HCT116 (cell line): ENCODE measurements at regions not wholly inside any gene's neighbourhood (a gene's known extent, or its start where the extent isn't known, plus 50 kb on each side); places are given as distances from the start of the nearest gene placed in this dataset.

Experiments
- ATAC-seq: fragments of 200-7000 bp; cut with Tn5 transposase; 2 replicates; pipeline ENCODE4 v1.9.1; 2020; ENCODE audit warnings: mild to moderate bottlenecking, moderate library complexity
- BruUV-seq: library from RNA; stranded (reverse); fragments of 400-500 nt; replicated peaks from 2 replicates; lab custom pipeline; 2021; lab: Mats Ljungman, UMichigan
- CTCF ChIA-PET: fragments of 300-600 bp; sonication (Branson Sonifier 250); formaldehyde crosslinking; loops from one replicate; lab custom pipeline; 2021; ENCODE audit warnings: antibody characterized with exemption; lab: Charles Lee
- POLR2A ChIA-PET: fragments of 300-600, 350-600 bp; sonication (Branson Sonifier 250); formaldehyde crosslinking; loops from one replicate; lab custom pipeline; 2021; ENCODE audit warnings: antibody characterized with exemption; lab: Charles Lee
- RAD21 ChIA-PET, 2 experiments: fragments of 300-600 bp; sonication (Branson Sonifier 250); formaldehyde crosslinking; loops; one replicate each; lab custom pipeline; 2023; ENCODE audit warnings: low total read pairs in 2 of 2; ENCODE audit not compliant: uncharacterized antibody in 2 of 2, unreplicated experiment in 2 of 2, low non-redundant PET in 1 of 2; lab: Charles Lee
- DNase-seq: peaks from one replicate; pipeline ENCODE4 v3.0.0-alpha.2; 2010; ENCODE audit warnings: low read depth, low spot score
- H2AFZ ChIP-seq: fragments of 200-600 bp; shearing (Covaris generic), sonication (generic); 2 replicates; pipeline ENCODE4 v1.6.1; 2017; ENCODE audit warnings: low read depth, mixed run types, mixed read lengths, antibody characterized with exemption, low read length; ENCODE audit not compliant: poor library complexity, severe bottlenecking
- H3K27ac ChIP-seq: 2 replicates; pipeline ENCODE4 v1.5.1; 2012; ENCODE audit warnings: low read depth, low read length
- H3K27me3 ChIP-seq: fragments of 200-600 bp; sonication (generic); 2 replicates; pipeline ENCODE4 v1.6.1; 2016; ENCODE audit warnings: mixed run types, low read length, mixed read lengths; ENCODE audit not compliant: insufficient read depth
- H3K36me3 ChIP-seq, 2 experiments: fragments of 200-500 bp in 1 of 2; fragments of 200-600 bp in 1 of 2; sonication (Bioruptor generic) in 1 of 2; sonication (generic) in 1 of 2; 2 replicates each; pipeline versions ENCODE4 v1.5.1 to v1.6.1; 2014 to 2016; ENCODE audit warnings: low read length in 2 of 2, inconsistent platforms in 1 of 2, mixed read lengths in 1 of 2, mixed run types in 1 of 2; ENCODE audit not compliant: insufficient read depth in 2 of 2, control insufficient read depth in 1 of 2
- H3K4me1 ChIP-seq, 2 experiments: fragments of 200-600 bp in 1 of 2; sonication (generic) in 1 of 2; 2 replicates each; pipeline versions ENCODE4 v1.5.1 to v1.6.1; 2012 to 2017; ENCODE audit warnings: low read length in 2 of 2, inconsistent platforms in 1 of 2, mild to moderate bottlenecking in 1 of 2, mixed read lengths in 1 of 2, mixed run types in 1 of 2, moderate library complexity in 1 of 2; ENCODE audit not compliant: insufficient read depth in 2 of 2, control insufficient read depth in 1 of 2
- H3K4me2 ChIP-seq: fragments of 200-600 bp; sonication (generic); 2 replicates; pipeline ENCODE4 v1.6.1; 2017; ENCODE audit warnings: mixed run types, low read length, mixed read lengths
- H3K4me3 ChIP-seq, 2 experiments: fragments of 200-600 bp in 1 of 2; sonication (generic) in 1 of 2; replicated peaks in 1 of 2; 2 replicates each; pipeline ENCODE4 v1.5.1; 2011 to 2016; ENCODE audit warnings: low read length in 2 of 2, control low read depth in 1 of 2, low read depth in 1 of 2, mild to moderate bottlenecking in 1 of 2, mixed read lengths in 1 of 2, mixed run types in 1 of 2
- H3K79me2 ChIP-seq: fragments of 200-600 bp; sonication (generic); 2 replicates; pipeline ENCODE4 v1.6.1; 2017; ENCODE audit warnings: mild to moderate bottlenecking, mixed run types, low read length, moderate library complexity, mixed read lengths; ENCODE audit not compliant: insufficient read depth
- H3K9ac ChIP-seq: fragments of 200-600 bp; sonication (generic); 2 replicates; pipeline ENCODE4 v1.6.1; 2016; ENCODE audit warnings: low read length, mixed read lengths
- H3K9me2 ChIP-seq: fragments of 200-600 bp; sonication (generic), shearing (Covaris generic); 2 replicates; pipeline ENCODE4 v1.6.1; 2017; ENCODE audit warnings: mixed run types, mild to moderate bottlenecking, moderate library complexity; ENCODE audit not compliant: insufficient read depth
- H3K9me3 ChIP-seq, 2 experiments: fragments of 200-500 bp in 1 of 2; fragments of 200-600 bp in 1 of 2; sonication (Bioruptor generic) in 1 of 2; sonication (generic) in 1 of 2; 2 replicates each; pipeline ENCODE4 v1.6.1; 2014 to 2017; ENCODE audit warnings: low read length in 2 of 2, mixed read lengths in 2 of 2, inconsistent platforms in 1 of 2, low read depth in 1 of 2, mild to moderate bottlenecking in 1 of 2, mixed run types in 1 of 2, moderate library complexity in 1 of 2; ENCODE audit not compliant: control insufficient read depth in 1 of 2, insufficient read depth in 1 of 2
- H4K20me1 ChIP-seq: fragments of 200-600 bp; sonication (generic), shearing (Covaris generic); 2 replicates; pipeline ENCODE4 v1.6.1; 2017; ENCODE audit warnings: mixed run types, mild to moderate bottlenecking, moderate library complexity; ENCODE audit not compliant: insufficient read depth
- CBX3 ChIP-seq: IDR thresholded peaks from 2 replicates; pipeline ENCODE4 v1.6.1; 2012; ENCODE audit warnings: low read depth
- CTCF ChIP-seq, 3 experiments: fragments of 200-600 bp in 1 of 3; sonication (generic) in 1 of 3; IDR thresholded peaks in 2 of 3; conservative IDR thresholded peaks in 1 of 3; 2 replicates each; pipeline ENCODE4 v1.5.1; 2012 to 2017; ENCODE audit warnings: low read depth in 2 of 3, low read length in 2 of 3, antibody characterized with exemption in 1 of 3, borderline replicate concordance in 1 of 3, control low read depth in 1 of 3, mild to moderate bottlenecking in 1 of 3, mixed read lengths in 1 of 3, mixed run types in 1 of 3, moderate library complexity in 1 of 3; ENCODE audit not compliant: insufficient read depth in 1 of 3
- POLR2AphosphoS5 ChIP-seq: IDR thresholded peaks from 2 replicates; pipeline ENCODE4 v1.6.1; 2011; ENCODE audit warnings: mild to moderate bottlenecking, low read depth, low read length, moderate library complexity
- SIN3A ChIP-seq: IDR thresholded peaks from 2 replicates; pipeline ENCODE4 v1.6.1; 2012; ENCODE audit warnings: low read depth
- SP1 ChIP-seq: IDR thresholded peaks from 2 replicates; pipeline ENCODE4 v1.6.1; 2012; ENCODE audit warnings: low read depth
- YY1 ChIP-seq: IDR thresholded peaks from 2 replicates; pipeline ENCODE4 v1.6.1; 2011; ENCODE audit warnings: low read length, low read depth, moderate library complexity, mild to moderate bottlenecking; ENCODE audit not compliant: insufficient replicate concordance; ENCODE audit errors: extremely low read depth
- ZNF274 ChIP-seq: fragments of 200-500 bp; sonication (Bioruptor generic); IDR thresholded peaks from 2 replicates; pipeline ENCODE4 v1.6.1; 2014; ENCODE audit warnings: mild to moderate bottlenecking, low read depth, low read length, inconsistent platforms
- intact Hi-C: fragments of 100-400 bp; cut with micrococcal nuclease; formaldehyde crosslinking; loops from 2 replicates; pipeline ENCODE4 v1.10.0; 2022
- TF ChIP-seq, protein P1 (sequence below): IDR thresholded peaks from 2 replicates; pipeline ENCODE4 v1.6.1; 2011; ENCODE audit warnings: mild to moderate bottlenecking, low read length, moderate library complexity; ENCODE audit not compliant: insufficient replicate concordance; ENCODE audit errors: extremely low read depth
- TF ChIP-seq, protein P2 (sequence below): IDR thresholded peaks from 2 replicates; pipeline ENCODE4 v1.6.1; 2012; ENCODE audit warnings: low read depth
- TF ChIP-seq, protein P3 (sequence below): IDR thresholded peaks from 2 replicates; pipeline ENCODE4 v1.6.1; 2012

DNA sequence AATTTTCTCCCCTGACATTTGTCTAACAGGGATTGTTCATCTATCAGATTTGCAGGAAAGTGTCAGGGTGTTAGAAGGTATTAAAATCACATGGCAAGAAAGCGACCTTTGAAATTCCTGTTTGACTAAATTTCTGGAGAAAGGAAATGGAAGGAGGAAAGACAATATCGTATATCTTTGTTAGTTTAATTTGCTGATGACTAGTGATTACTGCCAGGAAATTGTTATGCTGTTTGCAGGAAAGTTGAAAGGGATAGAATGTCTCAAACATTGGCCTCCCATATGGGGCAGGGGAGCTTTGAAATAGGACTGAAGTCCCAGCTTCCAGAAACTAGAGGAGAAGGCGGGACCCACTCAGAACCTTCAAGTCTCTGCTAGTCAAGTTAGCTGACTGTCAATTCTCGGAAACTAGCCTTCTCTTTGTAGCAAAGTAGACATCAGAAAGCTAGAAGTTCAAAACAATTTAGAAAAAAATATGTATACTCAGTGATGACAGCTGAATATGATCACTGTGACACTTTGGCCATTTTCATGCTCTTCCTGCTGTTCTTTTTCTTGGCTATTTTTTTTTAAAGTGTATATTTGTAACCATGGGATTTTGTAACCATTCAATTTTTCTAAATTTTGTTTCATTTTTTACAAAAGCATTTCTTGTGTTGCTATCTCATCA is 53.4 kb upstream of the RALGAPA2 start:
- no peaks in the 10 kb centered on the region for H4K20me1 ChIP-seq
- DNase-seq (no peak), ATAC-seq (no peak)
- H3K27me3 ChIP-seq = peaks cover 29% of the 10 kb centered on the region
- H2AFZ ChIP-seq = no peak overlapping the region
- no peaks in the 10 kb centered on the region for H3K36me3 ChIP-seq
- no peak overlapping the region for H3K27ac ChIP-seq
- no TSS peak for BruUV-seq
- POLR2A ChIA-PET = no interaction called here
- H3K79me2 ChIP-seq = no peaks in the 10 kb centered on the region
- H3K9ac ChIP-seq = no peak overlapping the region
- H3K4me1 ChIP-seq = no peaks in the 10 kb centered on the region
- intact Hi-C loops = no loop called here
- no peak overlapping the region for H3K4me3 ChIP-seq
- no peaks in the 10 kb centered on the region for H3K9me2 ChIP-seq
- RAD21 ChIA-PET = no interaction called here
- no peak overlapping the region for H3K4me2 ChIP-seq
- CTCF ChIA-PET = no interaction called here
- TF ChIP-seq, protein P1, sequence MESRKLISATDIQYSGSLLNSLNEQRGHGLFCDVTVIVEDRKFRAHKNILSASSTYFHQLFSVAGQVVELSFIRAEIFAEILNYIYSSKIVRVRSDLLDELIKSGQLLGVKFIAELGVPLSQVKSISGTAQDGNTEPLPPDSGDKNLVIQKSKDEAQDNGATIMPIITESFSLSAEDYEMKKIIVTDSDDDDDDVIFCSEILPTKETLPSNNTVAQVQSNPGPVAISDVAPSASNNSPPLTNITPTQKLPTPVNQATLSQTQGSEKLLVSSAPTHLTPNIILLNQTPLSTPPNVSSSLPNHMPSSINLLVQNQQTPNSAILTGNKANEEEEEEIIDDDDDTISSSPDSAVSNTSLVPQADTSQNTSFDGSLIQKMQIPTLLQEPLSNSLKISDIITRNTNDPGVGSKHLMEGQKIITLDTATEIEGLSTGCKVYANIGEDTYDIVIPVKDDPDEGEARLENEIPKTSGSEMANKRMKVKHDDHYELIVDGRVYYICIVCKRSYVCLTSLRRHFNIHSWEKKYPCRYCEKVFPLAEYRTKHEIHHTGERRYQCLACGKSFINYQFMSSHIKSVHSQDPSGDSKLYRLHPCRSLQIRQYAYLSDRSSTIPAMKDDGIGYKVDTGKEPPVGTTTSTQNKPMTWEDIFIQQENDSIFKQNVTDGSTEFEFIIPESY = no peak
- TF ChIP-seq ZNF274 = no peak
- TF ChIP-seq SIN3A = no peak
- no peak for TF ChIP-seq CBX3
- TF ChIP-seq POLR2AphosphoS5 = no peak
- no peak for TF ChIP-seq SP1
- TF ChIP-seq, protein P2, sequence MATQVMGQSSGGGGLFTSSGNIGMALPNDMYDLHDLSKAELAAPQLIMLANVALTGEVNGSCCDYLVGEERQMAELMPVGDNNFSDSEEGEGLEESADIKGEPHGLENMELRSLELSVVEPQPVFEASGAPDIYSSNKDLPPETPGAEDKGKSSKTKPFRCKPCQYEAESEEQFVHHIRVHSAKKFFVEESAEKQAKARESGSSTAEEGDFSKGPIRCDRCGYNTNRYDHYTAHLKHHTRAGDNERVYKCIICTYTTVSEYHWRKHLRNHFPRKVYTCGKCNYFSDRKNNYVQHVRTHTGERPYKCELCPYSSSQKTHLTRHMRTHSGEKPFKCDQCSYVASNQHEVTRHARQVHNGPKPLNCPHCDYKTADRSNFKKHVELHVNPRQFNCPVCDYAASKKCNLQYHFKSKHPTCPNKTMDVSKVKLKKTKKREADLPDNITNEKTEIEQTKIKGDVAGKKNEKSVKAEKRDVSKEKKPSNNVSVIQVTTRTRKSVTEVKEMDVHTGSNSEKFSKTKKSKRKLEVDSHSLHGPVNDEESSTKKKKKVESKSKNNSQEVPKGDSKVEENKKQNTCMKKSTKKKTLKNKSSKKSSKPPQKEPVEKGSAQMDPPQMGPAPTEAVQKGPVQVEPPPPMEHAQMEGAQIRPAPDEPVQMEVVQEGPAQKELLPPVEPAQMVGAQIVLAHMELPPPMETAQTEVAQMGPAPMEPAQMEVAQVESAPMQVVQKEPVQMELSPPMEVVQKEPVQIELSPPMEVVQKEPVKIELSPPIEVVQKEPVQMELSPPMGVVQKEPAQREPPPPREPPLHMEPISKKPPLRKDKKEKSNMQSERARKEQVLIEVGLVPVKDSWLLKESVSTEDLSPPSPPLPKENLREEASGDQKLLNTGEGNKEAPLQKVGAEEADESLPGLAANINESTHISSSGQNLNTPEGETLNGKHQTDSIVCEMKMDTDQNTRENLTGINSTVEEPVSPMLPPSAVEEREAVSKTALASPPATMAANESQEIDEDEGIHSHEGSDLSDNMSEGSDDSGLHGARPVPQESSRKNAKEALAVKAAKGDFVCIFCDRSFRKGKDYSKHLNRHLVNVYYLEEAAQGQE = no peak
- TF ChIP-seq CTCF (IDR thresholded peaks at IDR 0.05 in 2 of 3, conservative IDR thresholded peaks at IDR 0.05 in 1 of 3; ENCODE audit: borderline replicate concordance in 1 of 3, insufficient read depth in 1 of 3, low read depth in 2 of 3, low read length in 2 of 3) = no peak
- TF ChIP-seq, protein P3, sequence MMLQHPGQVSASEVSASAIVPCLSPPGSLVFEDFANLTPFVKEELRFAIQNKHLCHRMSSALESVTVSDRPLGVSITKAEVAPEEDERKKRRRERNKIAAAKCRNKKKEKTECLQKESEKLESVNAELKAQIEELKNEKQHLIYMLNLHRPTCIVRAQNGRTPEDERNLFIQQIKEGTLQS = no peak
- TF ChIP-seq YY1 = no peak
- H3K9me3 ChIP-seq = no peaks in the 10 kb centered on the region
